ENCODE measurements at regions not wholly inside any gene's neighbourhood (a gene's known extent, or its start where the extent isn't known, plus 50 kb on each side); places are given as distances from the start of the nearest gene placed in this dataset.

DNA sequence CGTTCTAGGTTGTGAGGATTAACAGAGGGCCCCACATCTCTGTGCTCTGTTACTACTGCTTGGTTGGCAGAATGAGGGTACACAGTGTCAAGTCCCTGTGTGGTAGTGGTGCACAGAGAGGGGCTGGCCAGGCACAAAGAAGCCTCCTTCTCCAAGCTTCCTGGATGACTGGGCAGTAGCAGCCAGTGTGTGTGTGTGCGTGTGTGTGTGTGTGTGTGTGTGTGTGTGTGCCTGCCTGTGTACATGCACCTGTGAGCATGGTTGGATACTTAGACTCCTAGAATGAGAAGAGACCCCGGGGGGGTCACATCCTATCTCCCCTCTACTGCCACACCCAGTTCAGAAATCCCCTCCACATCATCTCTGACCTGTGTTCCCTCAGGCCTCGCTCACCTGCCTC, 146.7 kb upstream of the UNC5B start:
- Mint-ChIP-seq H3K9me3 (ENCODE audit: low read depth, unreplicated experiment) (no peaks in the 10 kb centered on the region), H3K4me1 (ENCODE audit: low read depth, unreplicated experiment) (no peaks in the 10 kb centered on the region), H3K36me3 (ENCODE audit: insufficient read depth, unreplicated experiment) (no peaks in the 10 kb centered on the region), H3K27ac (ENCODE audit: unreplicated experiment) (no peak overlapping the region), H3K4me3 (ENCODE audit: low read depth, unreplicated experiment) (no peak overlapping the region), H3K27me3 (ENCODE audit: unreplicated experiment) (peaks cover 83% of the 10 kb centered on the region)
- CTCF ChIA-PET: no interaction called here
- TF ChIP-seq, protein P1, sequence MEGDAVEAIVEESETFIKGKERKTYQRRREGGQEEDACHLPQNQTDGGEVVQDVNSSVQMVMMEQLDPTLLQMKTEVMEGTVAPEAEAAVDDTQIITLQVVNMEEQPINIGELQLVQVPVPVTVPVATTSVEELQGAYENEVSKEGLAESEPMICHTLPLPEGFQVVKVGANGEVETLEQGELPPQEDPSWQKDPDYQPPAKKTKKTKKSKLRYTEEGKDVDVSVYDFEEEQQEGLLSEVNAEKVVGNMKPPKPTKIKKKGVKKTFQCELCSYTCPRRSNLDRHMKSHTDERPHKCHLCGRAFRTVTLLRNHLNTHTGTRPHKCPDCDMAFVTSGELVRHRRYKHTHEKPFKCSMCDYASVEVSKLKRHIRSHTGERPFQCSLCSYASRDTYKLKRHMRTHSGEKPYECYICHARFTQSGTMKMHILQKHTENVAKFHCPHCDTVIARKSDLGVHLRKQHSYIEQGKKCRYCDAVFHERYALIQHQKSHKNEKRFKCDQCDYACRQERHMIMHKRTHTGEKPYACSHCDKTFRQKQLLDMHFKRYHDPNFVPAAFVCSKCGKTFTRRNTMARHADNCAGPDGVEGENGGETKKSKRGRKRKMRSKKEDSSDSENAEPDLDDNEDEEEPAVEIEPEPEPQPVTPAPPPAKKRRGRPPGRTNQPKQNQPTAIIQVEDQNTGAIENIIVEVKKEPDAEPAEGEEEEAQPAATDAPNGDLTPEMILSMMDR (IDR thresholded peaks at IDR 0.05; ENCODE audit: unreplicated experiment): no peak
- no peak for DNase-seq
- intact Hi-C loops (cut with micrococcal nuclease; ENCODE audit: unreplicated experiment): no loop called here
- no TSS peak for BruUV-seq (replicated peaks)

DNA sequence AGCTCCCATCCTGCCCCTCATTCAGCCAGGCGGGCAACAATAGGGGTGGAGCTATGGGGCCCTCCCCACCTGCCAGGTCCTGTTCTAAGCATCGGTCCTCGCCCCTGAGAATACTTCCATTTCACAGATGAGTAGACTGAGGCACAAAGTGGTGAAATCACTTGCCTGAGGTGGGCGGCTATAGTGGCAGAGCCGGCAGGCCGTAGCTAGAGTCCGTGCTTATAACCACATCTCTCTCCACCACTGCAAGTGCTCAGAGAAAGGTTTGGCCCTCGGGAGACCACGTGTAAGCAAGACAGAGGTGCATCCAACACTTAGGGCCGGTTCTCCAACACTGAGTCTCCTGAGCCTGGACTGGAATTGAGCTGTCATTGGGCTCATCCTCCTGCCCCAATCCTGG, 145.8 kb upstream of the UNC5B start:
- intact Hi-C loops (cut with micrococcal nuclease; ENCODE audit: unreplicated experiment): no loop called here

DNA sequence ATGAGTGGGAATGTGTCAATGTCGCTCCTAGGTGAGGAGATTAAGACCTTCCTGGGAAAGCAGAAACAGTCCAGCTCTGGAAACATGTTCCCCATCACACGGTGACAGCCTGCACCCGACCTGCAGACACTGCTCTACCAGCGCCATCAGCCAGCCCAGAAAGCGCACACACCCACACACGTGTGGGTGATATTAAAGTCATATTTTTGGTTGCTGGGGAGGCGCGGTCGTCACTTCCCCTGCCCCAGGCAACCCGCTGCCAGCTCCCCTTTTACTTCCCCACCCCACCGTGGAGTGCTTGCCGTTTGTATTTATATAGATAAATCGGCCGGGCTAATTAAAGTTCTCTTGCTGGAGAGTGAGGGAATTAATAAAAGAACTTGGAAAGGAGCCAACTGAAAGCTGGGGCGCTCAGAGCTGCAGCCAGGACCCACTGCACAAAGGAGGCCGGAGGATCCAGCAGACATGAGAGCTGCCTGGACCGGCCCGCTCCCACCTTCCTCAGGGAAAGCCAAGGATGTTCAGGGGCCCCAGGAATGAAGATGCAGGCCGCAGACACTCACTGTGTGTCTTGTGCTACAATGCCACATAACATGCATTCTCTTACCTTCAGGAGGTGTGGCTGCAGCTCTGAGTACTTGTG, 145.2 kb upstream of the UNC5B start:
- no peaks in the 10 kb centered on the region for H3K4me1 Mint-ChIP-seq (ENCODE audit: low read depth, unreplicated experiment)
- no peaks in the 10 kb centered on the region for H3K36me3 Mint-ChIP-seq (ENCODE audit: insufficient read depth, unreplicated experiment)
- intact Hi-C loops (cut with micrococcal nuclease; ENCODE audit: unreplicated experiment): no loop called here
- CTCF ChIA-PET: no interaction called here
- H3K27ac Mint-ChIP-seq (ENCODE audit: unreplicated experiment): no peak overlapping the region
- no peaks in the 10 kb centered on the region for H3K9me3 Mint-ChIP-seq (ENCODE audit: low read depth, unreplicated experiment)
- H3K4me3 Mint-ChIP-seq (ENCODE audit: low read depth, unreplicated experiment): no peak overlapping the region
- no TSS peak for BruUV-seq (replicated peaks)
- no peak for DNase-seq
- peaks cover 83% of the 10 kb centered on the region for H3K27me3 Mint-ChIP-seq (ENCODE audit: unreplicated experiment)
- TF ChIP-seq, protein P1 (IDR thresholded peaks at IDR 0.05; ENCODE audit: unreplicated experiment): no peak

More for the DNA sequence above, 145.8 kb upstream of the UNC5B start:
- Mint-ChIP-seq H3K27ac (ENCODE audit: unreplicated experiment) (no peak overlapping the region), H3K9me3 (ENCODE audit: low read depth, unreplicated experiment) (no peaks in the 10 kb centered on the region), H3K4me3 (ENCODE audit: low read depth, unreplicated experiment) (no peak overlapping the region), H3K4me1 (ENCODE audit: low read depth, unreplicated experiment) (no peaks in the 10 kb centered on the region), H3K36me3 (ENCODE audit: insufficient read depth, unreplicated experiment) (no peaks in the 10 kb centered on the region), H3K27me3 (ENCODE audit: unreplicated experiment) (peaks cover 83% of the 10 kb centered on the region)
- no peak for DNase-seq
- BruUV-seq (replicated peaks): no TSS peak
- TF ChIP-seq, protein P1 (IDR thresholded peaks at IDR 0.05; ENCODE audit: unreplicated experiment): no peak
- CTCF ChIA-PET: no interaction called here

DNA sequence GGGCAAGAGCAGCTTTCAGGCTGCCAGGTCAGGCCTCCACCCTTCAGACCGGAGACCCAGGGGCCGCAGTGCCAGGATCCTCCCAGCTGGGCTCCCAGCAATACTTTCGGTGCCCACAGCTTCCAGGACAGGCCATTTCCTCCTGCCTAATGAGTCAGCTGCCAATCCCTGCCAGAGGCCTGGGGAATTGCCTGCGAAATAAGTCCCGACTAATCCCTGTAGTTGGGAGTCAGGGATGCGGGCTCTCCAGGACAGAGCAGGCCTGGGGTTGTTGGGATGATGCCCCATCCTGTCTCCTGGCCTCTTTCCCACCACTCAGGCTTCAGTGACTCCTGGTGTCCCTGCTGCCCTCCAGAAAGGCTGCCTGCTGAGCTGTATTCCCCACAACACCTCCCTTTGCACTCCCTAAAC, 143.5 kb upstream of the UNC5B start:
- peak; percentile 29 for DNase-seq
- Mint-ChIP-seq H3K27me3 (ENCODE audit: unreplicated experiment) (peaks cover 83% of the 10 kb centered on the region), H3K4me3 (ENCODE audit: low read depth, unreplicated experiment) (no peak overlapping the region), H3K36me3 (ENCODE audit: insufficient read depth, unreplicated experiment) (no peaks in the 10 kb centered on the region), H3K27ac (ENCODE audit: unreplicated experiment) (no peak overlapping the region), H3K4me1 (ENCODE audit: low read depth, unreplicated experiment) (no peaks in the 10 kb centered on the region), H3K9me3 (ENCODE audit: low read depth, unreplicated experiment) (no peaks in the 10 kb centered on the region)
- intact Hi-C loops (cut with micrococcal nuclease; ENCODE audit: unreplicated experiment): no loop called here
- TF ChIP-seq, protein P1 (IDR thresholded peaks at IDR 0.05; ENCODE audit: unreplicated experiment): no peak
- CTCF ChIA-PET: no interaction called here
- BruUV-seq (replicated peaks): no TSS peak

Measured in Calu3 (cell line).